Smooth muscle cell (in vitro differentiated cells): ENCODE measurements at regions not wholly inside any gene's neighbourhood (a gene's known extent, or its start where the extent isn't known, plus 50 kb on each side); places are given as distances from the start of the nearest gene placed in this dataset.

Source experiments
- DNase-seq: peaks from one replicate; lab custom pipeline; 2025; ENCODE audit not compliant: unreplicated experiment; lab: John Stamatoyannopoulos, UW
- H2AFZ ChIP-seq: fragments of 200-600 bp; sonication (generic); 2 replicates; pipeline ENCODE4 v1.6.0; 2016; ENCODE audit warnings: antibody characterized with exemption, low read depth, mild to moderate bottlenecking
- H3F3A ChIP-seq: fragments of 200-600 bp; sonication (generic); 2 replicates; pipeline ENCODE4 v1.6.0; 2017; ENCODE audit warnings: antibody characterized with exemption, low read depth
- H3K27ac ChIP-seq: fragments of 200-600 bp; sonication (generic); 2 replicates; pipeline ENCODE4 v1.5.1; 2016; ENCODE audit warnings: low read depth, mild to moderate bottlenecking
- H3K27me3 ChIP-seq: fragments of 200-600 bp; sonication (generic); 2 replicates; pipeline ENCODE4 v1.6.1; 2016; ENCODE audit warnings: low read depth, mild to moderate bottlenecking
- H3K36me3 ChIP-seq: fragments of 200-600 bp; sonication (generic); 2 replicates; pipeline ENCODE4 v1.5.1; 2016; ENCODE audit warnings: low read depth
- H3K4me1 ChIP-seq: fragments of 200-600 bp; sonication (generic); 2 replicates; pipeline ENCODE4 v1.5.1; 2016; ENCODE audit warnings: low read depth
- H3K4me2 ChIP-seq: fragments of 200-600 bp; sonication (generic); 2 replicates; pipeline ENCODE4 v1.6.0; 2016; ENCODE audit warnings: mild to moderate bottlenecking
- H3K4me3 ChIP-seq: fragments of 200-600 bp; sonication (generic); 2 replicates; pipeline ENCODE4 v1.5.1; 2016; ENCODE audit warnings: mild to moderate bottlenecking
- H3K79me2 ChIP-seq: fragments of 200-600 bp; sonication (generic); 2 replicates; pipeline ENCODE4 v1.6.0; 2016; ENCODE audit warnings: low read depth, mild to moderate bottlenecking
- H3K9ac ChIP-seq: fragments of 200-600 bp; sonication (generic); 2 replicates; pipeline ENCODE4 v1.6.0; 2016; ENCODE audit warnings: low read depth
- H3K9me3 ChIP-seq: fragments of 200-600 bp; sonication (generic); replicated peaks from 2 replicates; pipeline ENCODE4 v1.5.1; 2016; ENCODE audit warnings: low read depth
- H4K20me1 ChIP-seq: fragments of 200-600 bp; sonication (generic); 2 replicates; pipeline ENCODE4 v1.6.0; 2016; ENCODE audit warnings: low read depth
- WGBS: methylation state at CpG from one replicate; pipeline ENCODE4 v1.1.7; 2016; ENCODE audit warnings: low lambda C conversion rate; 5-methylcytosine and 5-hydroxymethylcytosine counted together
- TF ChIP-seq, protein P1 (sequence below): fragments of 200-600 bp; sonication (generic); IDR thresholded peaks from 2 replicates; pipeline ENCODE4 v1.5.1; 2017; ENCODE audit warnings: borderline replicate concordance, mild to moderate bottlenecking, antibody characterized with exemption; ENCODE audit not compliant: insufficient read depth, poor library complexity, severe bottlenecking

DNA sequence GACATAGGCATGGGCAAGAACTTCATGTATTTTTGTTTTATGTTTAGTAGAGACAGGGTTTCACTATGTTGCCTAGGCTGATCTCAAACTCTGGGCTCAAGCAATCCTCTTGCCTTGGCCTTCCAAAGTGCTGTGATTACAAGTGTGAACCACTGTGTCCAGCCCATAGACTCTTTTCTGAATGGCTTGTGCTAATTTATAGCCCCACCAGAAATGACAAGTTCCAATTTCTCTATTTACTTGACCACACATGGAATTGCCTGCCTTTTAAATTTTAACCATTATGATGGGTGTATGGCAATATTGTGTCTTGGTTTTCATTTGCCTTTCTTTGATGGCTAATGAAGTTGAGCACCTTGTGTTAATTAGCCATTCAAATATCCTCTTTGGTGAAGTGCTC lies 85.8 kb upstream of the NECTIN1 start:
- no peak overlapping the region for H3K9ac ChIP-seq
- H3K27ac ChIP-seq: no peak overlapping the region
- H3K4me3 ChIP-seq: no peak overlapping the region
- H2AFZ ChIP-seq: no peak overlapping the region
- H3K4me1 ChIP-seq: peaks cover 6% of the 10 kb centered on the region
- H3K9me3 ChIP-seq: no peaks in the 10 kb centered on the region
- no peak overlapping the region for H3K4me2 ChIP-seq
- no peak for DNase-seq
- TF ChIP-seq, protein P1, sequence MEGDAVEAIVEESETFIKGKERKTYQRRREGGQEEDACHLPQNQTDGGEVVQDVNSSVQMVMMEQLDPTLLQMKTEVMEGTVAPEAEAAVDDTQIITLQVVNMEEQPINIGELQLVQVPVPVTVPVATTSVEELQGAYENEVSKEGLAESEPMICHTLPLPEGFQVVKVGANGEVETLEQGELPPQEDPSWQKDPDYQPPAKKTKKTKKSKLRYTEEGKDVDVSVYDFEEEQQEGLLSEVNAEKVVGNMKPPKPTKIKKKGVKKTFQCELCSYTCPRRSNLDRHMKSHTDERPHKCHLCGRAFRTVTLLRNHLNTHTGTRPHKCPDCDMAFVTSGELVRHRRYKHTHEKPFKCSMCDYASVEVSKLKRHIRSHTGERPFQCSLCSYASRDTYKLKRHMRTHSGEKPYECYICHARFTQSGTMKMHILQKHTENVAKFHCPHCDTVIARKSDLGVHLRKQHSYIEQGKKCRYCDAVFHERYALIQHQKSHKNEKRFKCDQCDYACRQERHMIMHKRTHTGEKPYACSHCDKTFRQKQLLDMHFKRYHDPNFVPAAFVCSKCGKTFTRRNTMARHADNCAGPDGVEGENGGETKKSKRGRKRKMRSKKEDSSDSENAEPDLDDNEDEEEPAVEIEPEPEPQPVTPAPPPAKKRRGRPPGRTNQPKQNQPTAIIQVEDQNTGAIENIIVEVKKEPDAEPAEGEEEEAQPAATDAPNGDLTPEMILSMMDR: no peak
- no peaks in the 10 kb centered on the region for H3F3A ChIP-seq
- H3K36me3 ChIP-seq: no peaks in the 10 kb centered on the region
- H4K20me1 ChIP-seq: no peaks in the 10 kb centered on the region
- H3K27me3 ChIP-seq: no peaks in the 10 kb centered on the region
- no peaks in the 10 kb centered on the region for H3K79me2 ChIP-seq

DNA sequence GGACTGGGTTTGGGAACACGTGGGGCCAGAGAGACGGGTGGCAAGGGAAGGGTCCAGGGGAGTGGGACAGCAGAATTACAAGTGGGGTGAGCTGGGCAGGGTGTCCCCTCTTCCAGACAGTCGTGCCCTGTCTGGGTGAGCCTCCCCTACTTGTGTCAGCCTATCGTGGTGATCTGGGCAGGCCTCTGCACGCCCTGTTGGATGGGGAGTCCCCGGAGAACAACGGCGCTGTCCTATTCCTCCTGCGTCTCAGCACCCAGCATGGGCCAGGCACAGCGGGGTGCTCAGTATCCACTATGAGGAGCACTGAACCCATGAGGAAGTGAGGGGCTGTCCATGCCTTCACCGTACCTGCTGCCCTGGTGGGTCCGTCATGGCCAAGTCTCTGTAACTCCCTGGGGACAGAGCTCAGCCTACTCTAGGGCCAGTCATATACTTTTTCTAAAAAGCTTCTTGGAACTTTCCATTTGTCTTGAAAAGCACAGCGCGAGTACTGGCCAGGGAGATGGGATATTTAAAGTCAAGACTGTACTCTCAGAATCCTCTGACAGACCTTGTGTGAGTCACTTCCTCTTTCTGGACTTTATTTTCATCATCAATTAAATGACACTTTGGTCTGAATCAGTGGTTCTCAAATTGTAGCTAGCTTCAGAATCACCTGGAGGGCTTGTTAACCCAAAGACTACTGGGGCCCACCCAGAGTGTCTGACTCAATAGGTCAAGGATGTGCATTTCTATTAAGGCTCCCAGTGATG lies 81.7 kb upstream of the NECTIN1 start:
- Histone ChIP-seq H3K9me3 (no peaks in the 10 kb centered on the region), H2AFZ (no peak overlapping the region), H3K4me1 (peaks cover 8% of the 10 kb centered on the region), H3K27me3 (no peaks in the 10 kb centered on the region), H3K4me2 (no peak overlapping the region), H3K4me3 (no peak overlapping the region), H3K9ac (no peak overlapping the region), H3K79me2 (no peaks in the 10 kb centered on the region), H3K27ac (no peak overlapping the region), H3F3A (no peaks in the 10 kb centered on the region), H4K20me1 (no peaks in the 10 kb centered on the region), H3K36me3 (no peaks in the 10 kb centered on the region)
- TF ChIP-seq, protein P1: no peak
- WGBS: 85% methylated on average over 14 of the region's 14 CpGs
- DNase-seq: no peak

DNA sequence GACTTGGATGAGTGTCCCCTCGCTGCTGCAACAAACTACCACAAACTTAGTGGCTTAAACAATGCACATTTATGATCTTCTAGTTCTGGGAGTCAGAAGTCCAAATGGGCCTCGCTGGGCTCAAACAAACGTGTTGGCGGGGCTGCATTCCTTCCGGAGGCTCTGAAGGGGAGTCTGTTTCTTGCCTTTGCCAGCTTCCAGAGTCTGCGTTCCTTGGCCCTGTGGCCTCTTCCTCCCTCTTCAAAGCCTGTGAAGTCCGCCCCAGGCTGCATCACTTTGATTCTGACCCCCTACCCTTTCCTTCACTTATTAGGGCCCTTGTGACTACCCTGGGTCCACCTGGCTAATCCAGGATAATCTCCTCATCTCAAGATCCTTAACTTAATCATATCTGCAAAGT lies 80.3 kb upstream of the NECTIN1 start:
- TF ChIP-seq, protein P1: no peak
- Histone ChIP-seq H3K36me3 (no peaks in the 10 kb centered on the region), H3K4me3 (no peak overlapping the region), H3F3A (no peaks in the 10 kb centered on the region), H3K4me1 (peaks cover 8% of the 10 kb centered on the region), H4K20me1 (no peaks in the 10 kb centered on the region), H3K27ac (no peak overlapping the region), H3K27me3 (no peaks in the 10 kb centered on the region), H3K79me2 (no peaks in the 10 kb centered on the region), H3K9ac (no peak overlapping the region), H2AFZ (no peak overlapping the region), H3K4me2 (no peak overlapping the region), H3K9me3 (no peaks in the 10 kb centered on the region)
- WGBS: 63% methylated on average over 7 of the region's 7 CpGs
- DNase-seq: no peak
